Aorta (tissue), 5 donors: ENCODE measurements at regions not wholly inside any gene's neighbourhood (a gene's known extent, or its start where the extent isn't known, plus 50 kb on each side); places are given as distances from the start of the nearest gene placed in this dataset.

Source experiments
- ATAC-seq: fragments of 200-7000 bp; cut with Tn5 transposase; one replicate; pipeline ENCODE4 v1.9.1; 2022; ENCODE audit warnings: moderate library complexity; ENCODE audit not compliant: low FRiP score
- DNase-seq, 2 donors: peaks; one replicate each; pipeline ENCODE4 v3.0.0-alpha.2; 2020
- H3K27ac ChIP-seq, 2 donors: one replicate each; pipeline ENCODE4 v1.5.1; 2013; ENCODE audit warnings: low read length in 2 of 2, mild to moderate bottlenecking in 2 of 2, moderate library complexity in 2 of 2, control low read depth in 1 of 2, inconsistent platforms in 1 of 2, low read depth in 1 of 2
- H3K27me3 ChIP-seq, 2 donors: one replicate each; pipeline ENCODE4 v1.6.1; 2013; ENCODE audit warnings: control low read depth in 1 of 2, low read length in 1 of 2, mild to moderate bottlenecking in 1 of 2, moderate library complexity in 1 of 2; ENCODE audit not compliant: insufficient read depth in 2 of 2, control insufficient read depth in 1 of 2
- H3K36me3 ChIP-seq, 2 donors: one replicate each; pipeline ENCODE4 v1.6.1; 2013; ENCODE audit warnings: control low read depth in 1 of 2, low read length in 1 of 2, mild to moderate bottlenecking in 1 of 2; ENCODE audit not compliant: insufficient read depth in 2 of 2, control insufficient read depth in 1 of 2
- H3K4me1 ChIP-seq, 2 donors: one replicate each; pipeline ENCODE4 v1.6.1; 2013; ENCODE audit warnings: low read length in 2 of 2, control low read depth in 1 of 2, mild to moderate bottlenecking in 1 of 2, moderate library complexity in 1 of 2; ENCODE audit not compliant: insufficient read depth in 2 of 2, control insufficient read depth in 1 of 2
- H3K4me3 ChIP-seq, 2 donors: one replicate each; pipeline ENCODE4 v1.5.1; 2013; ENCODE audit warnings: low read length in 2 of 2, control low read depth in 1 of 2, mild to moderate bottlenecking in 1 of 2
- H3K9me3 ChIP-seq: one replicate; pipeline ENCODE4 v1.6.1; 2013; ENCODE audit warnings: mild to moderate bottlenecking, low read length; ENCODE audit not compliant: control insufficient read depth
- WGBS, 2 donors: extraction: QIAGEN DNeasy Blood & Tissue Kit; methylation state at CpG; one replicate each; pipeline ENCODE4 v1.1.7; 2013; 5-methylcytosine and 5-hydroxymethylcytosine counted together
- intact Hi-C, 2 donors: fragments of 100-400 bp; cut with DNase I; formaldehyde crosslinking; loops; one replicate each; pipeline versions ENCODE4 v1.14.2 to v1.15.0; 2022
- donor health status: healthy with polysubstance abuse.
- donor health status: Bipolar disorder and iron deficiency.
- donor health status: DM: no; HTN: no; CAD: no.
- donor health status: DM: no; HTN: no; CAD: no.
- donor health status: DM: yes; HTN: yes; CAD: no.

DNA sequence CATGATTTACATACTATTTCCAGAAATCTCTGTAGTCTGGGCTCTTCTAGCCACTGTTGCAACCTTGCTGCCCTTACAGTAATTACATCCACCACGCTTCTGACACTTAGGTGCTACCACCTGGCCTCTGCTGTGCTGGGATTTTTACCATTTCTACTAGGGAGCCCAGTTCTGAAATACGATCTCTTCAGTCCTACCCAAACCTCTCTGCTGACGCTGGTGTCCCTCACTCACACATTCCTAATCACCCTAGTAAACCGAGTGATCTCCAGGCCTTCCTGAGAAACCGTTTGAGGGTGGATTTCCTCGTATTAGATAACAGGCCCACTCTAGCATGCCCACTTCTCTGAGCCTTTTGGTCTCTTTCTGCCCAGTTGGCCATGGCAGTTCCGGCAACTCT is 588.9 kb upstream of the CADM1 start:
- H3K36me3 ChIP-seq: no peaks in the 10 kb centered on the region
- H3K27me3 ChIP-seq: no peaks in the 10 kb centered on the region
- H3K4me3 ChIP-seq: no peak overlapping the region
- ATAC-seq (no peak), DNase-seq (no peak)
- H3K9me3 ChIP-seq: no peaks in the 10 kb centered on the region
- H3K27ac ChIP-seq: no peak overlapping the region
- WGBS, 2 donors: 57 to 58% methylated on average over 7 of the region's 7 CpGs
- intact Hi-C loops: no loop called here
- no peaks in the 10 kb centered on the region for H3K4me1 ChIP-seq

- no peaks in the 10 kb centered on the region for H3K9me3 ChIP-seq
- H3K36me3 ChIP-seq: no peaks in the 10 kb centered on the region
- ATAC-seq (no peak), DNase-seq (no peak)
- H3K27me3 ChIP-seq: no peaks in the 10 kb centered on the region
- intact Hi-C loops: no loop called here
- H3K4me3 ChIP-seq: no peak overlapping the region
- H3K4me1 ChIP-seq: no peaks in the 10 kb centered on the region
- no peak overlapping the region for H3K27ac ChIP-seq
- WGBS, 2 donors: 76 to 82% methylated on average over 1 of the region's 1 CpG
Measured at GRCh38 chr11:116086426-116086825, 582.2 kb upstream of the CADM1 start.

DNA sequence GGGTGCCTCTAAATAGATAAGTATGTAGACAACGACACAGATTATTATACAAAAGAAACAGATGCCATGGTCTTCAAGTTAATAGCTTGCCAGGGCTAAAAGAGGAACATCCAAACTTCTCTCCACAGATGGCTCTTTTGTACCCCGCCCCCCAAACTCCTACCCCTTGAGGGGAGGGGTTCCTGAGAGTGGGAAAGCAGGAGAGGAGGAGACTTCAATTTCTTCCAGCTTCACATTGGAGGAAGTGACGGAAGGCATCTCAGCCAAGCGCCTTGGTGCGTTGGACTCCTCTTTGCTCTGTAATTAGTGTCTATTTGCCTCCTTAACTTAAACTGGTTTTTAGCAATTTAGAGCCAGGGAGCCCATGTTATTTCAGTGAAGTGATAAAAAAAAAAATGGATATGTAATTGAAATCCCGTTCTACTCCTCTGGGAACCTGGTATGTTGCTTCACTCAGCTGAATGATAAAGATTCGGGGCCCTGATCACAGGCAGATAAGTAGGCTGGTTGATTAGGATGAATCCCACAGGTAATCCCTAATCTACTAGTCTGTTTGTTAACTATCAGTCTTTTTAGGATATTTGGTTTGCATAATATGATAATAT is 580.9 kb upstream of the CADM1 start:
- Histone ChIP-seq H3K4me3 (no peak overlapping the region), H3K27ac (no peak overlapping the region), H3K36me3 (no peaks in the 10 kb centered on the region), H3K4me1 (no peaks in the 10 kb centered on the region), H3K27me3 (no peaks in the 10 kb centered on the region), H3K9me3 (peaks cover under 1% of the 10 kb centered on the region)
- DNase-seq (no peak), ATAC-seq (no peak)
- intact Hi-C loops: no loop called here
- WGBS, 2 donors: 76 to 80% methylated on average over 7 of the region's 7 CpGs

DNA sequence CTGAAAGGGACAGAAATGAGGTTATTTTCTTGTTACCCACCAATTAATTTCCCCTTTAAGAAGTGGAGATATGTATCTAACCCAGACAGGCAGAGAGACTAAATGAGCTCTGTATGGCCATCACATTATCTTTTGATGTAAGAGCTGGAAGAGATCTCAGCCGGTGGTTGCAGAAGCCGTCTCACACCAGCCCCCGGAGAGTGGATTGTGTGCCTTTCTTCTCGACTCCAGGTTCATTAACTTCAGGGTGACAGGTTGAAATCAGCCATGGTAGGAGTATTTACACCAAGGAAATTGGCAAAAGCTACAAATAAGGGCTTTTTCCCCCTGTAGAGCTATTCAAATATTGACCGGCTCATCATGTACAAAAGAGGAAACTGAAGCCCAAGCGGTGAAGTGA is 580.3 kb upstream of the CADM1 start:
- no peaks in the 10 kb centered on the region for H3K4me1 ChIP-seq
- no peak overlapping the region for H3K27ac ChIP-seq
- no peaks in the 10 kb centered on the region for H3K36me3 ChIP-seq
- WGBS, 2 donors: 84% methylated on average over 6 of the region's 6 CpGs
- no peak overlapping the region for H3K4me3 ChIP-seq
- intact Hi-C loops: no loop called here
- DNase-seq (no peak), ATAC-seq (no peak)
- no peaks in the 10 kb centered on the region for H3K27me3 ChIP-seq
- H3K9me3 ChIP-seq: peaks cover 2% of the 10 kb centered on the region

DNA sequence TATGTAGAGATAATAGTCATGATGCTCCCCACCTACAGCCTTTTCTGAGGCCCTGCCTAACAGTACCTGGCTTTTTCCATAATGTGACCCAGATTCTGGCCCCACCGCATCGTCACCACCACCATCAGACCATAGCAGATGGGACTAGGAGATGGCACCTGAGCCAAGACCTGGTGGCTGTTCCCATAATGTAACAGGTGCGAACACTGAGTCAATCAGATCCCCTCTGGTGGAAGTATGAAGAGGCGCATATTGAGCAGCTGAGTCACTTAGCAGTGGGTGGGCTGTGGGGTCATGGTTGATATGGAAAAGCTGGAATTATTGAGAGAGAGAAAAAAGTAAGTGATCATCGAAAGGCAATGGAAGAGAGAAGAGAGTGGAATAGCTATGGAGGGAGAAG is 578.0 kb upstream of the CADM1 start:
- Histone ChIP-seq H3K9me3 (peaks cover 2% of the 10 kb centered on the region), H3K4me3 (no peak overlapping the region), H3K27ac (no peak overlapping the region), H3K36me3 (no peaks in the 10 kb centered on the region), H3K4me1 (no peaks in the 10 kb centered on the region), H3K27me3 (no peaks in the 10 kb centered on the region)
- intact Hi-C loops: no loop called here
- WGBS, 2 donors: 92 to 98% methylated on average over 5 of the region's 5 CpGs
- DNase-seq (no peak), ATAC-seq (no peak)

GRCh38 chr11:116079580-116079979 is 575.4 kb upstream of the CADM1 start:
- 95 to 97% methylated on average over 2 of the region's 2 CpGs for WGBS, 2 donors
- intact Hi-C loops: no loop called here
- peaks cover 2% of the 10 kb centered on the region for H3K9me3 ChIP-seq

GRCh38 chr11:116078101-116078591 is 573.9 kb upstream of the CADM1 start:
- H3K4me1 ChIP-seq: no peaks in the 10 kb centered on the region
- peaks cover 2% of the 10 kb centered on the region for H3K9me3 ChIP-seq
- no peak overlapping the region for H3K4me3 ChIP-seq
- no peaks in the 10 kb centered on the region for H3K27me3 ChIP-seq
- 41 to 44% methylated on average over 6 of the region's 6 CpGs for WGBS, 2 donors
- no peak overlapping the region for H3K27ac ChIP-seq
- intact Hi-C loops: no loop called here
- no peaks in the 10 kb centered on the region for H3K36me3 ChIP-seq
- DNase-seq (no peak), ATAC-seq (no peak)

More at GRCh38 chr11:116079580-116079979, 575.4 kb upstream of the CADM1 start:
- Histone ChIP-seq H3K27me3 (no peaks in the 10 kb centered on the region), H3K27ac (no peak overlapping the region), H3K4me1 (no peaks in the 10 kb centered on the region), H3K4me3 (no peak overlapping the region), H3K36me3 (no peaks in the 10 kb centered on the region)
- no peak for DNase-seq
- ATAC-seq: no peak

DNA sequence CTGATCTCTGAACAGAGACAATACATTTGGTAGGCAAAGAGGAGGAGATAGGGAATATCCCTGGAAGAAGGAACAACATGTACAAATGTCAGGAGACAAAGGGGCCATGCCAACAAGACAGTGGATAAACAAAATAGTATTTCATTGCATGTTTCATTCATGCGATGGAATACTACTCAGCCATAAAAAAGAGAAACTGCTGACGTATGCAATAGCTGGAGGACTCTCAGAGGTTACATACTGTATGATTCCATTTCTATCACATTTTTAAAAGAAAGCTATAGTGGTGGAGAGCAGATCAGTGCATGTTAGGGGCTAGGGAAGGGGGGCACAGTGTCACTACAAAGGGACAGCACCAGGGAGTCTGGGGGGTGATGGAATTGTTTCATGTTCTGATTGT is 572.9 kb upstream of the CADM1 start:
- H3K27me3 ChIP-seq: no peaks in the 10 kb centered on the region
- DNase-seq (no peak), ATAC-seq (no peak)
- WGBS, 2 donors: 88 to 92% methylated on average over 2 of the region's 2 CpGs
- intact Hi-C loops: no loop called here
- H3K36me3 ChIP-seq: no peaks in the 10 kb centered on the region
- H3K4me1 ChIP-seq: no peaks in the 10 kb centered on the region
- no peak overlapping the region for H3K27ac ChIP-seq
- H3K9me3 ChIP-seq: peaks cover 2% of the 10 kb centered on the region
- no peak overlapping the region for H3K4me3 ChIP-seq
